ENCODE measurements at regions not wholly inside any gene's neighbourhood (a gene's known extent, or its start where the extent isn't known, plus 50 kb on each side); places are given as distances from the start of the nearest gene placed in this dataset.

GRCh38 chr14:31960039-31960438 is 117.1 kb upstream of the ARHGAP5 start:
- Mint-ChIP-seq H3K36me3 (peaks cover 4% of the 10 kb centered on the region), H3K9me3 (peaks cover 0 to 2% (median 0%) of the 10 kb centered on the region in 7 donors), H3K4me1 (peaks cover 0 to 4% (median 0%) of the 10 kb centered on the region in 4 donors), H3K27me3 (peaks cover 7% of the 10 kb centered on the region), H3K4me3 (no peak overlapping the region), H3K27ac (no peak overlapping the region)
- no peak for DNase-seq
- Histone ChIP-seq H3K27ac (ENCODE audit: insufficient read depth, low read length, poor library complexity, severe bottlenecking) (no peak overlapping the region), H3K27me3 (ENCODE audit: control insufficient read depth, insufficient read depth, low read length) (no peaks in the 10 kb centered on the region), H3K9me3 (ENCODE audit: control insufficient read depth in 2 of 2, low read length in 2 of 2) (no peaks in the 10 kb centered on the region), H3K36me3 (ENCODE audit: control insufficient read depth, insufficient read depth, low read length) (no peaks in the 10 kb centered on the region), H3K4me3 (ENCODE audit: low read depth, low read length) (no peak overlapping the region), H3K4me1 (ENCODE audit: control insufficient read depth, insufficient read depth, low read length, poor library complexity, severe bottlenecking) (no peaks in the 10 kb centered on the region)
- no peak for ATAC-seq (ENCODE audit: low read depth in 2 of 2)

- H3K4me1 ChIP-seq (ENCODE audit: control insufficient read depth, insufficient read depth, low read length, poor library complexity, severe bottlenecking) = no peaks in the 10 kb centered on the region
- no peak for DNase-seq
- no peaks in the 10 kb centered on the region for H3K27me3 ChIP-seq (ENCODE audit: control insufficient read depth, insufficient read depth, low read length)
- Mint-ChIP-seq H3K4me3 (no peak overlapping the region), H3K4me1 (peaks cover 0 to 9% (median under 1%) of the 10 kb centered on the region in 4 donors), H3K27ac (no peak overlapping the region), H3K9me3 (peaks cover 0 to 2% (median 0%) of the 10 kb centered on the region in 7 donors), H3K27me3 (peaks cover 5% of the 10 kb centered on the region), H3K36me3 (no peaks in the 10 kb centered on the region)
- H3K27ac ChIP-seq (ENCODE audit: insufficient read depth, low read length, poor library complexity, severe bottlenecking) = no peak overlapping the region
- no peak for ATAC-seq (ENCODE audit: low read depth in 2 of 2)
- no peaks in the 10 kb centered on the region for H3K9me3 ChIP-seq (ENCODE audit: control insufficient read depth in 2 of 2, low read length in 2 of 2)
- no peaks in the 10 kb centered on the region for H3K36me3 ChIP-seq (ENCODE audit: control insufficient read depth, insufficient read depth, low read length)
- H3K4me3 ChIP-seq (ENCODE audit: low read depth, low read length) = no peak overlapping the region
Measured at GRCh38 chr14:31961896-31962295, 115.2 kb upstream of the ARHGAP5 start.

GRCh38 chr14:31962920-31963319 is 114.2 kb upstream of the ARHGAP5 start:
- no peak overlapping the region for H3K27ac ChIP-seq (ENCODE audit: insufficient read depth, low read length, poor library complexity, severe bottlenecking)
- H3K9me3 ChIP-seq (ENCODE audit: control insufficient read depth in 2 of 2, low read length in 2 of 2) = no peaks in the 10 kb centered on the region
- Mint-ChIP-seq H3K27me3 (no peaks in the 10 kb centered on the region), H3K36me3 (no peaks in the 10 kb centered on the region), H3K27ac (no peak overlapping the region), H3K4me3 (no peak overlapping the region), H3K9me3 (peaks cover 0 to 2% (median 0%) of the 10 kb centered on the region in 7 donors), H3K4me1 (peaks cover 0 to 9% (median under 1%) of the 10 kb centered on the region in 4 donors)
- no peaks in the 10 kb centered on the region for H3K4me1 ChIP-seq (ENCODE audit: control insufficient read depth, insufficient read depth, low read length, poor library complexity, severe bottlenecking)
- H3K27me3 ChIP-seq (ENCODE audit: control insufficient read depth, insufficient read depth, low read length) = no peaks in the 10 kb centered on the region
- no peak overlapping the region for H3K4me3 ChIP-seq (ENCODE audit: low read depth, low read length)
- DNase-seq = no peak
- H3K36me3 ChIP-seq (ENCODE audit: control insufficient read depth, insufficient read depth, low read length) = no peaks in the 10 kb centered on the region
- no peak for ATAC-seq (ENCODE audit: low read depth in 2 of 2)

GRCh38 chr14:31963587-31963986 is 113.5 kb upstream of the ARHGAP5 start:
- Mint-ChIP-seq H3K4me3 (no peak overlapping the region), H3K9me3 (peaks cover 0 to 2% (median 0%) of the 10 kb centered on the region in 7 donors), H3K4me1 (peaks cover 0 to 10% (median under 1%) of the 10 kb centered on the region in 4 donors), H3K27me3 (no peaks in the 10 kb centered on the region), H3K36me3 (no peaks in the 10 kb centered on the region), H3K27ac (no peak overlapping the region)
- Histone ChIP-seq H3K4me1 (ENCODE audit: control insufficient read depth, insufficient read depth, low read length, poor library complexity, severe bottlenecking) (no peaks in the 10 kb centered on the region), H3K27me3 (ENCODE audit: control insufficient read depth, insufficient read depth, low read length) (no peaks in the 10 kb centered on the region), H3K27ac (ENCODE audit: insufficient read depth, low read length, poor library complexity, severe bottlenecking) (no peak overlapping the region), H3K36me3 (ENCODE audit: control insufficient read depth, insufficient read depth, low read length) (no peaks in the 10 kb centered on the region), H3K9me3 (ENCODE audit: control insufficient read depth in 2 of 2, low read length in 2 of 2) (no peaks in the 10 kb centered on the region), H3K4me3 (ENCODE audit: low read depth, low read length) (no peak overlapping the region)
- DNase-seq = no peak
- ATAC-seq (ENCODE audit: low read depth in 2 of 2) = no peak

GRCh38 chr14:31964490-31964889 is 112.6 kb upstream of the ARHGAP5 start:
- Mint-ChIP-seq H3K27ac (peak overlapping the region in 1 of 3 donors; percentile 65), H3K4me3 (no peak overlapping the region), H3K9me3 (peaks cover 0 to 3% (median 0%) of the 10 kb centered on the region in 7 donors), H3K36me3 (no peaks in the 10 kb centered on the region), H3K27me3 (no peaks in the 10 kb centered on the region), H3K4me1 (peaks cover 0 to 17% (median under 1%) of the 10 kb centered on the region in 4 donors)
- Histone ChIP-seq H3K4me1 (ENCODE audit: control insufficient read depth, insufficient read depth, low read length, poor library complexity, severe bottlenecking) (no peaks in the 10 kb centered on the region), H3K27ac (ENCODE audit: insufficient read depth, low read length, poor library complexity, severe bottlenecking) (no peak overlapping the region), H3K4me3 (ENCODE audit: low read depth, low read length) (no peak overlapping the region), H3K36me3 (ENCODE audit: control insufficient read depth, insufficient read depth, low read length) (no peaks in the 10 kb centered on the region), H3K27me3 (ENCODE audit: control insufficient read depth, insufficient read depth, low read length) (no peaks in the 10 kb centered on the region), H3K9me3 (ENCODE audit: control insufficient read depth in 2 of 2, low read length in 2 of 2) (no peaks in the 10 kb centered on the region)
- ATAC-seq (ENCODE audit: low read depth in 2 of 2) = no peak
- no peak for DNase-seq

- H3K36me3 Mint-ChIP-seq = no peaks in the 10 kb centered on the region
- Histone ChIP-seq H3K4me3 (ENCODE audit: low read depth, low read length) (no peak overlapping the region), H3K4me1 (ENCODE audit: control insufficient read depth, insufficient read depth, low read length, poor library complexity, severe bottlenecking) (no peaks in the 10 kb centered on the region), H3K9me3 (ENCODE audit: control insufficient read depth in 2 of 2, low read length in 2 of 2) (no peaks in the 10 kb centered on the region), H3K27me3 (ENCODE audit: control insufficient read depth, insufficient read depth, low read length) (no peaks in the 10 kb centered on the region), H3K36me3 (ENCODE audit: control insufficient read depth, insufficient read depth, low read length) (no peaks in the 10 kb centered on the region), H3K27ac (ENCODE audit: insufficient read depth, low read length, poor library complexity, severe bottlenecking) (no peak overlapping the region)
- no peak for DNase-seq
- no peaks in the 10 kb centered on the region for H3K27me3 Mint-ChIP-seq
- peaks cover 0 to 20% (median under 1%) of the 10 kb centered on the region in 4 donors for H3K4me1 Mint-ChIP-seq
- H3K9me3 Mint-ChIP-seq = peaks cover 0 to 4% (median 0%) of the 10 kb centered on the region in 7 donors
- no peak for ATAC-seq (ENCODE audit: low read depth in 2 of 2)
- H3K4me3 Mint-ChIP-seq = no peak overlapping the region
- H3K27ac Mint-ChIP-seq = peak overlapping the region in 1 of 3 donors; percentile 47
Measured at GRCh38 chr14:31965071-31965734, 111.9 kb upstream of the ARHGAP5 start.

- DNase-seq = peak in 1 of 3 donors; percentile 27
- Mint-ChIP-seq H3K27ac (peak overlapping the region in 1 of 3 donors; percentile 35), H3K27me3 (no peaks in the 10 kb centered on the region), H3K4me3 (peak overlapping the region in 3 of 4 donors; percentile 22 to 69 (median 33)), H3K36me3 (no peaks in the 10 kb centered on the region), H3K4me1 (peaks cover 0 to 20% (median under 1%) of the 10 kb centered on the region in 4 donors), H3K9me3 (peaks cover 0 to 4% (median 0%) of the 10 kb centered on the region in 7 donors)
- Histone ChIP-seq H3K27me3 (ENCODE audit: control insufficient read depth, insufficient read depth, low read length) (no peaks in the 10 kb centered on the region), H3K36me3 (ENCODE audit: control insufficient read depth, insufficient read depth, low read length) (no peaks in the 10 kb centered on the region), H3K4me3 (ENCODE audit: low read depth, low read length) (peak overlapping the region; percentile 3), H3K27ac (ENCODE audit: insufficient read depth, low read length, poor library complexity, severe bottlenecking) (no peak overlapping the region), H3K9me3 (ENCODE audit: control insufficient read depth in 2 of 2, low read length in 2 of 2) (no peaks in the 10 kb centered on the region), H3K4me1 (ENCODE audit: control insufficient read depth, insufficient read depth, low read length, poor library complexity, severe bottlenecking) (no peaks in the 10 kb centered on the region)
- ATAC-seq (ENCODE audit: low read depth in 2 of 2) = peak in 1 of 2 donors; percentile 28
Measured at GRCh38 chr14:31965735-31966598, 111.1 kb upstream of the ARHGAP5 start.
